GM19035 (cell line): ENCODE measurements at regions not wholly inside any gene's neighbourhood (a gene's known extent, or its start where the extent isn't known, plus 50 kb on each side); places are given as distances from the start of the nearest gene placed in this dataset.

ENCODE experiments used
- ATAC-seq: cut with Tn5 transposase; IDR thresholded peaks from one replicate; pipeline ENCODE4 v1.9.1; 2021; ENCODE audit not compliant: unreplicated experiment

DNA sequence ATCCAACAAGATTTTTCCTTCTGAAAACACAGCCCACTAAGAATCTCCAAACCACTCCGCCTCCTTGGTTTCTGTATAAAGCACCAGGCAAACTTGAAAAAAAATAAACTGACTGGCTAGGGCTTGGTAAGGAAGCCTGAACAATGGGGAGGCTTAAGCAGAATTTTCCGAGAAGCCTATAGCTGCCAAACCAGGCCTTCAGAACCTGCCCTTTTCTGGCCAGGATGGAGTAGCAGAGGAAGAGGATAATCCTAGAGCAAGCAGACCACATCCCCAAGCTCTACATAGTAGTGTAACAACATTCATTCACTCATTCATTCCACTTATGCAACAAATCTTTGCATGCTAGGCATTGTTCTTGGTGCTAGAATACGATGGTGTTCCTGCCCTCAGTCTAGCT, 529.6 kb upstream of the ZEB2 start:
- ATAC-seq, result no peak

DNA sequence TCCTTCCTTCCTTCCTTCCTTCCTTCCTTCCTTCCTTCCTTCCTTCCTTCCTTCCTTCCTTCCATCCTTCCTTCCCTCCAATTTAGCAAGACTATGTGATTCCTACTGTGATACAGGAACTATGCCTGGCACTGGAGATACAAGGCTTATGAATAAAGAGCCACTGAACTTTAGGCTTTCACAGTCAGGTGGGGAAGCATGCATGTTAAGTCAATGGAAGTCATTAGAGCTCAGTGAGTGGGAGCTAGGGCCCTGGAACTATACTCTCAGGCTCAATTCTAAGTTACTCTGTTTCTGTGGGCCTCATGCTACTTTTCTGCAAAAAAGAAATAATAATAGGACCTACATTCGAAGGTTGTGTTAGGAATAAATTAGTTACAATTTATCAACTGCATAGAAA, 527.6 kb upstream of the ZEB2 start:
- no peak for ATAC-seq

GRCh38 chr2:145044491-145044890, 524.6 kb upstream of the ZEB2 start:
- no peak for ATAC-seq

DNA sequence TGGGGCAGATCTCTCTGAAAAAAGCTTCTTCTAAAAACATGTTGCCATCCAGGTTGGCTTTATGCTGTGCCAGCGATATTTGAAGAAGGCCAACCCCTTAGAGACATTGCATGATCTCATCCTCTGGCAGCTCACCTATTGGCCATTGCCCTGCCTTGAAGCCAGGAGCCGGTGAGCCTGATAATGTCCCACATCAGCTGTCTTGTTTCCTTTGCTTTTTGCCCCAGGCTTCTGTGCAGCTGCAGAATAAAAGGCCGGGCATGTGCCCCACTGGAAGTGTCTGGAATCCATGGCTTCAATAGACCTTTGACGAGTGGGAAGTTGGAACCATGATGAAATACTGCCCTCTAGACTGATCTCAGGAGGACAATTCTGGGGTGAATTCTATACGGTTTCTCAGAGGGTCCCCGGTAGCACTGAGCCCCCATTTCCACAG, 523.5 kb upstream of the ZEB2 start:
- ATAC-seq, result no peak

- ATAC-seq, result no peak
These were observed 521.8 kb upstream of the ZEB2 start for GRCh38 chr2:145041706-145042105.

GRCh38 chr2:145040433-145040832, 520.5 kb upstream of the ZEB2 start:
- ATAC-seq, result no peak

DNA sequence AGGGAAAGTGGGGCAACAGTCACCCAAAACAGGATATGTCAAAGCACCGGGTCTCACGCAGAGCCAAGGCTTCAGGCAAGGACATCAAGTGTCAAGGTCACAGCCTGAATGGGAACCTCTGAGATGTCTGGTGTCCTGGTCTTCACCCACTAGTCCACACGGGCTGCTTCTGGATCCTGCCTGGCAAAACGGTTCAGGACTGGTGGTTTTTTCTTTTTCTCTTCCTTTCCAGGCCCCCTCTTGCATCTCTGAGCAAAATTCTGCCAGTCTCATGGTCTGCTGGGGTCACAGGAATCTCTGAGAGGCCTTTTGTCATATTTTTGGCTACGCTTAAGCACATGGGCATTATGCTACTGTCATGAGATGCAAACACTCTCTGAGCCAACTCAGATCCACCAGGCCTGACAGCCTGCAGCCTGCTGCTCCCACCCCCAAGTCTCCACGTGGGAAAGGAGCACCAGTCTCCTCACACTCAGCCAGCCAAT, 518.2 kb upstream of the ZEB2 start:
- no peak for ATAC-seq

GRCh38 chr2:145036421-145037011, 516.6 kb upstream of the ZEB2 start:
- ATAC-seq, result no peak

DNA sequence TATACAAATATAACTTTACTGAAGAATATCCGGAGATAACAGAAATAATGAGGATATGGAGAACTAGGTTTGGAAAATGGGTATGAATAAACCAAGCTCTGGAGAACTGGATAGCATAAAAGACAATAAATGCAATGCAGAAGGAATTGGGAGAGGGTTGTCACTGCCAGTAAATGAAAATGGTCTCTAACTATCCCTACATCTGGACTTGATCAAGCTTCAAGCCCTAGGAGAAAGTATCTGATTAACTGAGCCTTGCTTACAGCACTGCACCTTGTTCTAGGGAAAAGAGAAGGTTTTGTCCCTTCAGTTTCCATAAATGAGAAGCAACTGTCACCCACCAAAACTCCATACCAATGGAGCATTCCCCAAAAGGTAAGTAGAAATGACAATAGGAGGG, 514.6 kb upstream of the ZEB2 start:
- no peak for ATAC-seq

GRCh38 chr2:145033438-145033837, 513.5 kb upstream of the ZEB2 start:
- ATAC-seq, result no peak

GRCh38 chr2:145032791-145033190, 512.9 kb upstream of the ZEB2 start:
- no peak for ATAC-seq

DNA sequence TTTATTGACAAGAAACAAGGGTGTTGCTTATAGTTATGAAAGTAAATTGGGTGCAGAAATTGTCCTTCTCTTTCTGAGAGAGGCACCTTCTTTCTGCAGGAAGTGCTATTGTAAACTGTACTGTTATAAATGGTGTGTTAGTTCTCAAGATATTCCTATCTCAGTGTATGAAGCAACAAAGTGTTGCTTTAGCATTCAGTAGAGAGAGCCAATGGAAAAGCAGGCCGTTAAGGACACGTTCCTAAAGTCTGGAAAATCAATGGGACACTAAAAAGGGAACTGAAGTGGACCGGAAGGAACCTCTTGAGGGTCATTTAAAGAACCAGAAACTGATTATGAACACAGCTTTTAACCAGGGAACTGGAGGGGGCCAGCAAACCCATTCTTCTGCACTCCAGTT, 510.0 kb upstream of the ZEB2 start:
- ATAC-seq, result no peak

DNA sequence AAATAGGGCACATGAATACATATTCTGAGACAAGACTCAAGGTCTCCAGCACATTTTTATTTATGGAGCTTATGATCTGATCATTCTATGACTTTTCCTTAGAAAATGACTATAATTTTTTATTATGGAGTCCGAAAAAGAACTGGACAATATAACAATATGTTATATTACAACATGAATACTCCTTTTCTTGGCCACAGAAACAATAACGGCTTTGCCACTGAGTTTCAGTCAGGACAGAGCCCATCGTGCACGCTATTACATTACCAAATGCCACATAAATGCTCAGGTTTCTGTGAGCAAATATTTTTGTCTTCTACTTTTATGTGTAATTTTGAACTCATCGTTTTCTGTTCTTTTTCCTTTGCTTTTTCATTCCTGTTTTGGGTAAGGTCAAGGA, 509.2 kb upstream of the ZEB2 start:
- no peak for ATAC-seq

DNA sequence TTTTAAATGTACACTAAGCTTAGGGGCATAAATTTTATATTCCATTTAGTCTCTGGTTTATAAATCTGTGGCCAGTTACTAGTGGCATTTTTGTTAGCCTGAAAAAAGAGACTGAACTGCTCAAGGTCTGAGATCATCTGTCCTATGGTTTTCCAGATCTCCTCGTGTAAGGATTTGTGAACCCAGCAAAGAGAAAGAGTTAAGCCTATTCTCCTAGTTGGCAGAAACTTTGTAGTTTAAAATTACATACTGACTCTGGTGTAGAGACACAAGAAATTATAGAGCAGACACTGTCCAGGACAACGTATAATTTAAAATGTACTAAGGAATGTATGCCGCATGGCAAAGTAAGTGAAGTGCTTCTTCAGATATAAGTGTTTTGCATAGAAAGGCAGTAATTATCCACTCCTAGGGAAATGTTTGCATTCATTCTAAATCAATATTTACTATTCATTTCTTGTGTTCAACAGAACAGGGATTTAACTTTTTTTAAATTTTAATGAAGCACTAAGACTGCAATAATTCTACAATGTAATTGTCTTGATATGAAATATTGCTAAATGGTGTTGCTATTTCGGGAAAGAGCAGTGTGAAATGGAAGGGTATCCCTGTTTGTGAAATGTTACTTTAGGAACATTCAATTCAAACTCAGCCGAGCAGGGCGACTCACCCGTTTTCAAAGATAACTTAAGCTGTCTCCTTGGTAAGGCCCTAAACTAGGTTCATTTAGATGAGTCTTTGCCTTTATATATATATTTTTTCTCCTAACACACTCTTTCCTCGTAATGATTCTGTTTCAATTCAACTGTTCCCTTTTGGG, 508.4 kb upstream of the ZEB2 start:
- no peak for ATAC-seq

GRCh38 chr2:145026456-145027455, 506.8 kb upstream of the ZEB2 start:
- no peak for ATAC-seq

DNA sequence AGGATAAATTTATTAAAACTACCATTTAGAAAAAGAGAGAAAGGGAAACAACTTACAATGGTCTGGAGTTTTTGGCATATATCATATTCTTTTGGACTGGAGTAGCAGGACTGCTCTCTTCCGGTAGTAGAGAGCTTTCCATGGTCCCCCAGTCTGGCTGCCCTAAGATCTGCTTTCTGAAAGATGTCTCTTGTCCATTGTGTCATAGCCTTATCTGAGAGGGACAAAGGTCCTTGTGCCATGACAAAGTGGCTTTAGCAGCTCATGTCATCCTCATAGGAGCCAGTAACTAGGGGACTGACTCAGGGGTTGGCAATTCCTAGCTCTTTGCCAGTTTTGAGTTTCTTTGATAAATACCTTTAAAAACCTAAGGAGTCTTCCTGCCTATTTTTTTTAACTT, 505.5 kb upstream of the ZEB2 start:
- no peak for ATAC-seq

DNA sequence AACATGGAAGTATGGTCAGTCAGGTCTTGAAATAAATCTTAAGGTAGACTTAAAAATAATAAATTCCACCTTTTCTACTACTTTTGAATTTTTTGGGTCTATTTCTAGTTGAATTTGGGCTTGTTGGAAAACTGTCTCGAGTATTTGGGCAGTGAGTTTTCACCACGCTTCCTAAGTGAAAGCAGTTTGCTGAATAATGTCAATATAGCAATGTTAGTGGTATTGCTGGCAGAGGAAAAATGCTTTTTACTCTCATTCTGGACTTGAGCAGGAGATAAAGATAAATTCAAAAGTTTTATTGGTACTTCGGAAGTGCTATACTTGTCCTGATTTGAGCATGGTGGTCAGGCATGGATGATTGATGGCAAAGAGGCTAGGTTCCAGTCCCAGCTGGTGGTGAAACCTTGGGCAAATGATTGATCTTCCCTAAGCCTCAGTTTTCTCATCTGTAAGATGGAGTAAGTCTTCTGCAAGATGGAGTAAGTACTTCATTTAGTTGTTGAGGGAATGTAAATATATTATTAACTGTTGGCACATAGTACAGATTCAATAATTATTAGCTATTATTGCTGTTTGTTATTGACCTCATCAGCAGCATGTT, 503.5 kb upstream of the ZEB2 start:
- ATAC-seq, result no peak

GRCh38 chr2:145022666-145023333, 502.9 kb upstream of the ZEB2 start:
- ATAC-seq, result no peak

DNA sequence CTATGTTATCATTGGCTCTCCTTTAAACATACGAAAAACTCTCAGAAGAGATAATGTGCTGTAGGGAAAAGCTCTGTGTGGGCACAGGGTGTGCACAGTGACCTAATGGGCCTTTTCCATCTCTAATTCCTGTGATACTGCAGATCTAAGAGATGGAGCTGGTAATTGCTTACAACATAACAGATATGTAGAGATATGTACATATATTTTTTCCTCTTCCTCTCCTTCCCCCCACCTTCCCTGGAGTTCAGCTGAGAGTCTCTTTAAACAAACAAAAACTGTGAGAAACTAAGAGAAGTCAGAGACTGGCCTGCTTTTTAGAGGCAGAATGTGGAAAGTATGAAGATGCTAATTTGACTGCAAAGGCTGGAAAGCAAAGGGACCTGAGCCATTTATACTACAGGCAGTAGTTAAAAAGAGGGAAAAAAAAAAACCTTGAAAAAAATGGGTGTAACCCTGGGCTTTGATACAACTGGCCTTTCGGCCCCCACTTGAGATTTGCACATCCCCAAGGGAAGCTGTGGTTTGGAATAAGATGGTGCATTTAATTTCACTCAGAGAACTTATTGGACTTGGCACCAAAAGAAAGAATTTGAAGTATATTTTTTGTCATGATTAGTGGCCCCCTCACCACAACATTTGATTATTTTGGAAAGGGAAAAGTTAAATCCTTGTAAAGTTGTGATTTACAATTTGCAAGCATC, 502.2 kb upstream of the ZEB2 start:
- no peak for ATAC-seq

GRCh38 chr2:145020694-145021093, 500.8 kb upstream of the ZEB2 start:
- ATAC-seq, result no peak
